IPS DF 6.9 (cell line): ENCODE measurements at regions not wholly inside any gene's neighbourhood (a gene's known extent, or its start where the extent isn't known, plus 50 kb on each side); places are given as distances from the start of the nearest gene placed in this dataset.
A peak's percentile ranks its signal among the peaks of the same experiment; 100 is the strongest.

Source experiments
- DNase-seq: peaks from one replicate; pipeline ENCODE4 v3.0.0-alpha.2; 2013; ENCODE audit warnings: low read depth, low spot score
- H3K27ac ChIP-seq: one replicate; pipeline ENCODE4 v1.5.1; 2013; ENCODE audit warnings: low read length, control low read depth
- H3K27me3 ChIP-seq: 2 replicates; pipeline ENCODE4 v1.6.1; 2013; ENCODE audit warnings: mild to moderate bottlenecking, low read length; ENCODE audit not compliant: control insufficient read depth, insufficient read depth
- H3K36me3 ChIP-seq: 2 replicates; pipeline ENCODE4 v1.6.1; 2013; ENCODE audit warnings: low read length; ENCODE audit not compliant: control insufficient read depth, insufficient read depth
- H3K4me1 ChIP-seq: 2 replicates; pipeline ENCODE4 v1.6.1; 2013; ENCODE audit warnings: low read length; ENCODE audit not compliant: control insufficient read depth, insufficient read depth
- H3K4me3 ChIP-seq: 2 replicates; pipeline ENCODE4 v1.5.1; 2013; ENCODE audit warnings: mild to moderate bottlenecking, low read length
- H3K9me3 ChIP-seq: 2 replicates; pipeline ENCODE4 v1.6.1; 2013; ENCODE audit warnings: low read length, inconsistent platforms; ENCODE audit not compliant: control insufficient read depth, insufficient read depth
- WGBS: extraction: QIAGEN DNeasy Blood & Tissue Kit; methylation state at CpG from one replicate; pipeline ENCODE4 v1.1.7; 2013; ENCODE audit warnings: mixed read lengths, missing lambda C conversion rate; ENCODE audit not compliant: insufficient read length, insufficient coverage; 5-methylcytosine and 5-hydroxymethylcytosine counted together

DNA sequence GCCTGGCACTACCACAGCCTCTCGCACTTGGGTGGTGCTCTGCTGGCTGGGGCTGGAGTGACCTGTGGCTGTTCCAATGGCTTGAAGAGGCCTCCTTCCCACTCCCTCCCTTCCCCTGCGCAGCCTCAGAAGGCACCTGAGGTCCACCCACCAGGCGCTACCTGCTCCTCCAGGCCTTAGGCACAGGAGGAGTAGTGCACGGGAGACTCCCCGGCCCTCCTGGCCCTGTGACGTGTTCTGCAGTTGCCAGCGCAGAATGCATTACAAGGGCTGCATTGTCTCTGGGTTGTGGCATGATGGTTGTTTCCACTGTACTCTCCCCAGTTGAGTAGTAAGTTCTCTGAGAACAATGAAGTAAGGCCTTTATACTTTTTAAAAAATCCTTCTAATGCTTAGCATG is 128.6 kb downstream of the TEX29 start:
- Histone ChIP-seq H3K36me3 (no peaks in the 10 kb centered on the region), H3K4me1 (no peaks in the 10 kb centered on the region), H3K27ac (no peak overlapping the region), H3K27me3 (no peaks in the 10 kb centered on the region; the same call in 1 of the 2 replicates), H3K9me3 (no peaks in the 10 kb centered on the region), H3K4me3 (no peak overlapping the region)
- no peak for DNase-seq
- no CpG with 5 or more reads among the region's 7 CpGs for WGBS

- WGBS: no CpG with 5 or more reads among the region's 14 CpGs
- no peaks in the 10 kb centered on the region for H3K36me3 ChIP-seq
- H3K9me3 ChIP-seq: no peaks in the 10 kb centered on the region
- H3K27ac ChIP-seq: no peak overlapping the region
- no peaks in the 10 kb centered on the region; the same call in 1 of the 2 replicates for H3K27me3 ChIP-seq
- H3K4me1 ChIP-seq: no peaks in the 10 kb centered on the region
- no peak for DNase-seq
- no peak overlapping the region for H3K4me3 ChIP-seq
These were observed 131.0 kb downstream of the TEX29 start for GRCh38 chr13:111451402-111451801.

- H3K36me3 ChIP-seq: no peaks in the 10 kb centered on the region
- H3K9me3 ChIP-seq: no peaks in the 10 kb centered on the region
- peaks cover 2% of the 10 kb centered on the region; the same call in 1 of the 2 replicates for H3K4me1 ChIP-seq
- DNase-seq: no peak
- no peak overlapping the region for H3K27ac ChIP-seq
- H3K4me3 ChIP-seq: no peak overlapping the region
- WGBS: no CpG with 5 or more reads among the region's 20 CpGs
- no peaks in the 10 kb centered on the region for H3K27me3 ChIP-seq
These were observed 136.2 kb downstream of the TEX29 start for GRCh38 chr13:111456452-111457230.

DNA sequence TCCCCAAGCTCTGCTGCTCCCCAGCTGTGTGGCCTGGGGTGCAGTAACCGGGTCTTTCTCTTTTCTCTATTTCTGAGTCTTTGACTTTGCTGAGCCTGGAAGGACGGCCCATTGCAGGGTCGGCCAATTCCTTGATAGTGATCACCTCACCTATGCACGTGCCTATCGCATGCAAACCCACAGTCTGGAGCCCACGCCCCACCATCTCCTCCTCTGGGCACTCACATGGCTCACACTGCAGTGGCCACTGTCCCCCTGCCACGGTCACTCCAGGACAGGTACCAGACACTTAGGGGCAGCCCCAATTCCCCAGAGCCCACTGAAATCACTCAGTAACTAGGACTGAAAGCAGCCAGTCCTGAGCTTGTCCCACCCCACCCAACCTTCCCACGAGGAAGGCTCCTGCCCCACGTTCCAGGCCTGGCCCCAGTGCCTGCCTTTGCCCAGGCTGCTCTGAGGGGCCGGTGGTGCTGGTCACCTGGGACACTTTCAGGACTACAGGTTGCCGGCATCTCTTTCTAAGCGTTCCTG is 137.6 kb downstream of the TEX29 start:
- no CpG with 5 or more reads among the region's 12 CpGs for WGBS
- no peaks in the 10 kb centered on the region for H3K27me3 ChIP-seq

GRCh38 chr13:111458739-111459138 is 138.3 kb downstream of the TEX29 start:
- no peaks in the 10 kb centered on the region for H3K9me3 ChIP-seq
- no peaks in the 10 kb centered on the region for H3K36me3 ChIP-seq
- no peaks in the 10 kb centered on the region for H3K27me3 ChIP-seq
- H3K4me3 ChIP-seq: no peak overlapping the region; the same call in 1 of the 2 replicates
- no peak overlapping the region for H3K27ac ChIP-seq
- no peak for DNase-seq
- H3K4me1 ChIP-seq: peaks cover 2% of the 10 kb centered on the region; the same call in 1 of the 2 replicates
- WGBS: no CpG with 5 or more reads among the region's 16 CpGs

More for the DNA sequence above, 137.6 kb downstream of the TEX29 start:
- DNase-seq: no peak
- no peak overlapping the region for H3K27ac ChIP-seq
- no peak overlapping the region for H3K4me3 ChIP-seq
- H3K36me3 ChIP-seq: no peaks in the 10 kb centered on the region
- no peaks in the 10 kb centered on the region for H3K9me3 ChIP-seq
- H3K4me1 ChIP-seq: peaks cover 2% of the 10 kb centered on the region; the same call in 1 of the 2 replicates

DNA sequence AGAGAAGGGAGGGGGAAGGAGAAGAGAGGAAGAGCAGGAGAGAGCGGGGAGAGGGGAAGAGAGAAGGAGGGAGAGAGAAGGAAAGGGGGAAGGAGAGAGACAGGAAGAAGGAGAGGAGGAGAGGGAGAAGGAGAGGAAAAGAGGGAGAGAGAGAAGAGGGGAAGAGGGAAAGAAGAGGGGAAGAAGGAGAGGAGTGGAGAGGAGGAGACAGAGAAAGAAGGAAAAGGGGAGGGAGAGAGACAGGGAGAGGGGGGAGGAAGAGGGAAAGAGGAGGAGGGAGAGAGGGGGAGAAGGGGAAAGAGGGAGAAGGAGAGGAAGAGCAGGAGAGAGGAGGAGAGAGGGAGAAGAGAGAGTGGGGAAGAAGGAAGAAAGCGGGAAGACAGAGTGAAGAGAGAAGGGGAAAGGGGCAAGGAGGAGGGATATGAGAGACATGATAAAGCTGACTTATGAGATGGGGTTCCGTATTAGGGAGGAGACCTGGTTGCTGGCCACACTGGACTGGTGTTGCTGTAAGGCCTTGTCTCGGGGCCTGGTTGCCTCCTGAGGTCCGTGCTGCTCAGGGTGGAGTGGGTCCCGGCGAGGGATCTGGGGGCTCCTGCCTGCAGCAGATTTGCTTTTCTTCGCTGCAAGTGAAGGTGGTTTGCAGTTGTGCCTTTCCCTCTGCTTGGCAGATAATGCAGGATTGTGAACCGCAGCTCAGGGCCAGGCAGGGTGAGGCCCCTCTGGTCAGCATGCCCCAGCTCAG is 139.5 kb downstream of the TEX29 start:
- H3K27me3 ChIP-seq: no peaks in the 10 kb centered on the region
- H3K9me3 ChIP-seq: no peaks in the 10 kb centered on the region
- H3K36me3 ChIP-seq: no peaks in the 10 kb centered on the region
- H3K4me1 ChIP-seq: peaks cover 2% of the 10 kb centered on the region; the same call in 1 of the 2 replicates
- no peak overlapping the region for H3K4me3 ChIP-seq
- no peak for DNase-seq
- WGBS: no CpG with 5 or more reads among the region's 9 CpGs
- H3K27ac ChIP-seq: no peak overlapping the region

GRCh38 chr13:111460548-111461444 is 140.4 kb downstream of the TEX29 start:
- WGBS: no CpG with 5 or more reads among the region's 22 CpGs
- Histone ChIP-seq H3K9me3 (no peaks in the 10 kb centered on the region), H3K27me3 (no peaks in the 10 kb centered on the region), H3K4me3 (no peak overlapping the region), H3K27ac (no peak overlapping the region), H3K36me3 (no peaks in the 10 kb centered on the region), H3K4me1 (peaks cover 2% of the 10 kb centered on the region; the same call in 1 of the 2 replicates)
- DNase-seq: peak; percentile 35

DNA sequence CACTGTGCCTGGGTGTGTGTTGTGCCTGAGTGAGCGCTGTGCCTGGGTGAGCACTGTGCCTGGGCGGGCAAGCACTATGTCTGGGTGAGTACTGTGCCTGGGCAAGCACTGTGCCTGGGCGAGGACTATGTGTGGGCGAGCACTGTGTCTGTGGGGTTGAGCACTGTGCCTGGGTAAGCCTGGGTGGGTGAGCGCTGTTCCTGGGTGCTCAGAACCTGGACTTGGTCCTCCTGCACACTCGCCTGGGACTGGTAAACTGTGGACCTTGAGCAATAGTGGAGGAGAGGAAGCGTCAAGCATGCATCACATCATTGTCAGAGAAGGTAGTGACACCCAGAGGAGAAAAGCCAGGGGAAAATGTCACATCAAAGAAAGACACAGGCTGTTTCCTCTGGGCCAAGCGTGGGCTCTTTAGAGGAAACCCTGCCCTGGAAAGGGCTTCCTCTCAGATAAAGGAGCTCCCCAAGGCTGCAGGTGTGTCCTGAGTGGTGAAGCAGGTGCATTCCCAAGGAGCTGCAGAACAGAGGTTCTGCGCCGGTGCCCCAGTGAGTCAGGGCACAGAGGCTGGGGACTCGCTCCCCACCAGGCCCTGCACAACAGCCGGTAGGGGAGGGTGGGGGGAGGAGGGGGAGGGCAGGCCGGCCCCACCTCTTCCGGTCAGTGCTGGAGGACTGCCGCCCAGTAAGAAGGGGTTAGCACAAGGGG is 141.2 kb downstream of the TEX29 start:
- Histone ChIP-seq H3K4me1 (peaks cover 2% of the 10 kb centered on the region; the same call in 1 of the 2 replicates), H3K9me3 (no peaks in the 10 kb centered on the region), H3K36me3 (no peaks in the 10 kb centered on the region), H3K4me3 (no peak overlapping the region), H3K27ac (no peak overlapping the region), H3K27me3 (no peaks in the 10 kb centered on the region)
- no CpG with 5 or more reads among the region's 15 CpGs for WGBS
- no peak for DNase-seq

GRCh38 chr13:111462221-111462764 is 141.9 kb downstream of the TEX29 start:
- Histone ChIP-seq H3K4me1 (peaks cover 2% of the 10 kb centered on the region; the same call in 1 of the 2 replicates), H3K36me3 (no peaks in the 10 kb centered on the region), H3K9me3 (no peaks in the 10 kb centered on the region), H3K27ac (no peak overlapping the region), H3K4me3 (no peak overlapping the region), H3K27me3 (no peaks in the 10 kb centered on the region)
- no CpG with 5 or more reads among the region's 14 CpGs for WGBS
- no peak for DNase-seq
